ENCODE measurements at regions not wholly inside any gene's neighbourhood (a gene's known extent, or its start where the extent isn't known, plus 50 kb on each side); places are given as distances from the start of the nearest gene placed in this dataset.

DNA sequence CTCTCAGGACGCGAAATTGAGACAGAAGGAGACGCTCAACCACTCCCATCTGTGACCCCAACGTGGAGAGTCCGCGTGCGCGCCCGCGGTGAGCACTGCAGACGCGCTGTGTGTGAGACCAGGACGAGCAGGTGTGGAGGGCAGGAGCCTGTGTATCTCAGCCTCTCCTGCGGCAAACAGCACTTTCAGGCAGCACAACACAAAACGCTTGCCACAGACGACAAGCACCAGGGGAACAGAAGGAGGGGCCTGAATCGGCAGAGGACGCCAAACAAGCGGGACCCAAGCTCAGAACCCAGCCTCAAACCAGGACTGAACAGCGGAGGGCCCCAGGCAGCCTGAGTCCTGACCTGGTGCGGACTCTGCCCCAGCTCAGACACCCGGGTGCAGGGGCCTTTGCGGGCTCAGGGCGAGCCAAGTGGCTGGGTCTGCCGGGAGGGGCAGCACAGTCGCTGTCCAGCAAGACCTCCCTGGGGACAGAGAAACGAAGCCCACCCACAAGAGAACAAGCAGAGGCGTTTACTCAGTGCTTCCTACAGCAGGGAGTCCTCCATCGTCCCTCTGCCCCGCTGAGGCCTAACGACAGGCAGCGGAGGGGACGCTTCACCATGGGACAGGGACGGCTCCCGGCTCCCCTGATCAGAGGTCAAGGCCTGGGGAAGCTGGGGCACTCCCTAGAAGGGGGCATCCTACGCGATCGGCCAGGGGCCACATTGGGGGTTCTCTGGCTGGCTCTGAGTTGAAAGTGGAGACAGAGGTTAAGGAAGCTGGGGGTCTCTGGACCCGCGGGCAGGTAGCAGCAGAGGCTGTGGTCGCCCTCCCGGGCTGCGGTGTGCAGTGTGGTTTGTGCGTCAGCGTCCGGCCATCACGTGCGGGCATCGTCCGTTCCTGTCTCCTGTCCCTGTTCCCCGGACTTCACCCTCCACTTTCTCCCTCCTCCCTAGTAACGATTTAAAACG lies 560.8 kb downstream of the BRD1 start:
- DNase-seq: no peak

DNA sequence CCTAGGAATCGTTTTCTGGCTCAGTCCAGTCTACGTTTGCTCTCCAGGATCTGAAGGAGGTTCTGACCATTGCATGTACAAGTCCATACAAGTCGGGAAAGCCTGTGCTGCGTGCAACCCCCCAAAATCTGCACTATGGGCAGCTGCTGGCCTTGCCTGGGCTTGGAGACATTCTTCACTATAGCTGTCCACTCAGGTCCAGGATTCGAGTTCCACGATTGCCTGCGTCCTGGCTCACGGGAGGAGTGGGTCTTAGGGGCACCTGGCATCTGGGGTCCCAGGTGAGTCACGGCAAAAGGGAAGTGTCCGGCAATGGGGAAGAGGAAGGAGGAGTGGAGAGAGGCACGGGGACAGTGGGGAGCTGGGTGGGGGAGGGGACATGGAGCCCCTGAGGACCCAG lies 563.0 kb downstream of the BRD1 start:
- no peak for DNase-seq

DNA sequence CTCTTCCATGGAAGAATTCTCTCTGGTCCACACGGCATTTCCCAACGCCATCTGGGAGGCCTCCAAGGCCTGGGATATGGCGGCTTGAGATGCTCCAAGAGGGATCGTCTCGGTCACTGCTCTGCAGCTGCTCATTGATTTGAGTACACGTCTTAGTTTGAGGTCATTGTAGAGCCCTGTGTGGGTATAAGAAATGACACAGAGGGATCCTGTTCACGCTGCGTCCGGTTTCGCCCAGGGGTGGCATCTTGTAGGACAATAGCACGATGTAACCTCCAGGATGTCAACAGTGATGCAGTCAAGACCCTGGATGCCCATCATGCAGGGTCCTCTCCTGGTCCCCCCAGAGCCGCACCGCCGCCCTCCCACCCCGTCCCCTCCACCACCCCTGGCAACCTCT lies 564.6 kb downstream of the BRD1 start:
- no peak for DNase-seq

DNA sequence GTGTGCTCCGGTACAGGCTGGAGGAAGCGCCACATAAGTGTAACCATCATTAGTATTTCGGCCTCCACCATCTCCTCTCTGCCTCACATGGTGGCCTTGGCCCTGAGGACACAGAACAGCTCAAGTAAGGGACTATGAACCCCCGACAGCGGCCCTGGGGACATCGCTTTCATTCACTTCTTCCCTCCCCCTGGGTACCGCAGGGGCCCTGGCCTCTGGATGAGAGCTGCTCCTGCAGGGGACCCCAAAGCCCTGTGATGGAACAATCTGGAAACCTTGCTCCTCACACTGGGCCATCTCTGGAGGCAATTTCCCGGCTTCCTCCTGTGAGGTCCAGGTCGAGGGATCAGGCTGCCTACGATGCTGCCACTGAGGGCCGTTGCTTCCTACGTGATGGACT lies 565.5 kb downstream of the BRD1 start:
- no peak for DNase-seq

DNA sequence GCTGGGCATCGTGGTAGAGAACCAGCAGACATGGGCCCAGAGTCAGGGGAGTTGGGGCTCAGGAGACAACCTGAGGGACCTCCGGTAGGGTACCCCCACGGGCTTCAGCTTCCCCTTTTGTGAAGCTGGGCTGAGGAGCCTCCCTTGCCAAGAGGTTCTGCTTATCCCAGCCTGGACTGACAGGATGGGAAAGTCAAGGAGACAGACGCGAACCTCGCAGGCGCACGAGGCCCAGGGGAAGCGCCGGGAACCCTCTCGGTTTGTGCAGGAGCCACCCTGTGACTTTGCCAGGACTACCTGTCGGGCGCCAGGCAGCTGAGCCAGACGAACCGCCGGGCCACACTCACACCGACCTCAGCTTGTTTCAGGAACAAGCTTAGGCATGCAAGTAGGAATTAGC lies 566.1 kb downstream of the BRD1 start:
- DNase-seq: no peak

DNA sequence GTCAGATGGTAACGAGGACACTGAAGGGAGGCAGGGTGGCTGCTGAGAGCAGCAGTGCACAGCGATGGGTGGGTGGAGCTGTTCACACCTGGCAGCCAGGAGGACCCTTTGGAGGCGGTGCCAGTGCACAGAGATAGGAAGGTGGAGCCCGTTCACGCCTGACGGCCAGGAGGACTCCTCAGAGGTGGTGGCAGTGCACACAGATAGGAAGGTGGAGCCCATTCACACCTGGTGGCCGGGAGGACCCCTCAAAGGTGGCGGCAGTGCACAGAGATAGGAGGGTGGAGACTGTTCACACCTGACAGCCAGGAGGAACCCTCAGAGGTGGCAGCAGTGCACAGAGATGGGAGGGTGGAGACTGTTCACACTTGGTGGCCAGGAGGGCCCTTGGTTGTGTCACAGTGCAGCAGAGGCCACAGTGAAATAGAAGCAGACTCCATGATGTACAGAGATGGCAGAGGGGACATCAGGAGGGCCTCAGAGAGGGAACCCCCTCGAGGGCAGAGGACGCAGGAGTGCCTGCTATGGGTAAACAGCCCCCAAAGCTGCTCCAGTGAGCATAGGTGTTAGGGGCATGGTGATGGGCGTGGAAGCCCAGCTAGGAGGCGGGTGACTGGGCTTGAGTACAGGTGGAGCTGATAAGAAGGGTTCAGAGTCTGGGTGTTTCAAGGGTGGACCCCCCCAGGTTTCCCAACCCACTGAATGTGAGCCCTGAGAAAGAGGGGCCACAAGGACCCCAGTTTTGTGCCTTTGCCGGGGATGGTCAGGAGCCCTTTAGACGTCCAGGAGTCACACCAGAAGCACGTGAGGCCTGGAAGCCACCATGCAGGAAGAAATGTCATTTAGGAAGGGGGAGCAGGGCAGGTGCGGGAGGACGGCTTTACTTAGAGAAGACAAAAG lies 566.7 kb downstream of the BRD1 start:
- no peak for DNase-seq

DNA sequence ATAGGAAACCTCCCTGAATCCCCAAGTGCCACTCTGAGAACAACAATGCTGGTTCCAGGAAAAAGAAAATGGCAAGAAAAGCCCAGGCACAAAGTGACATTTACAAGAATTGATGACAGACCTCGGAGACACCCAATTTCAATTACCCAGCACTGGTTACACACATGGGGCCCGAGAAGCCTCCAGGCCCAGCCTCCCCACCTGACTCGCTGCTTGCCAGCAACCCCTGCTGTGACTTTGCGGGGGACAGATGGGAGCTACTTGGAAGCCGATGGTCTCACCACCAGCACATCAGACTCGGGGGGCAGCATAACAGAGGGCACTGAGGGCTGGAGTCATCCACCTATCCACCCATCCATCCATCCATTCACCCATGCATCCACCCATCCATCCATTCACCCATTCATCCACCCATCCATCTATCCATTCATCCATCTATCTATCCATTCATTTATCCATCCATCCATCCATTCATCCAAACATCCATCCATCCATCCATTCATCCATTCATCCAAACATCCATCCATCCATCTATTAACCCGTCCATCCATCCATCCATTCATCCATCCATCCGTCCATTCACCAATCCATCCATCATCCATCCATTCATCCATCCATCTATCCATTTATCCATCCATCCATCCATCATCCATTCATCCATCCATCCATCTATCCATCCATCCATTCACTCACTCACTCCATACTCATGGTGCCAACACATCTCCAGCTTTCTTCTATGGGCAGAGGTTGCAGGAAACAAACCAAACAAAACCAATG lies 567.6 kb downstream of the BRD1 start:
- DNase-seq: no peak

DNA sequence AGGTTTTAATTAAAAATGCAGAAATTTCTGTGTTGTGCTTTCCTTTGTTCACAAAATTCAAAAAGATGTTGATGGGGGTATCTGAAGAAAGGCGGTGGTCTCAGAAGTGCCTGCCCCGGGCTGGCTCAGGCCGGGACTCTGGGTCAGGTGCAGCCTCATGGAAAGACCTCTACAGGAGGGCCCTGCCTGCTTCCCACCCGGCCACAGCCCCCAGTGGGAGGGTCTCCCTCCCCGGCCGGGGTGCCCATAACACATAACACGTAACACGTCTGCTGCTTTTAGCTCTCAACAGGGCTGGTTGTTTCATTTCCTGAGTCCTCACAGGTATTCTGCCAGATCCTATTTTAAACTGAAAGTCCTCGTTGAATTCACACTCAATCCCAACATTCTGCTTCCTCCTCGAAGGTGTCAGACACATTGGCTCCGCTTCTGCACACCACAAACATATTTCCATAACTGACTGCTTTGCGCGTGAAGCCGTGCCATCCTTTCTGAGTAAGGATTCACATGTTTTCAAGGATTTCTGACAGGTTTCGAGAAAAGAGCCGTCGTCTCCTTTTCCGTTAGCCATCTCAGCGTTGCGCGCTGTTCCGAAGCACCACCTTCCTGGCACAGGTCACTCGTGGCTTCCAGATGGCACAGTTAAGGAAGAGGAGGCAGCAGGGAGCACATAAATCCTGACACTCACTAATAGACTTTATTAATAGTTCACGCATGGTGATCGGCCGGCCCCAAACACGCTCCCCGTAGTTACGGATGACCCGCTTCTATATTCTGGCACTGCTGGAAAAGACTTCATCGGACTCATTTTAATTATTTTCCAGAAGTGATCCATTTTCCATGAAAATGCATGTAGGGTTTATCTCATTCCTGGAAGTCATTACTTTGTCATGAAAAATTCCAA lies 569.3 kb downstream of the BRD1 start:
- DNase-seq: no peak

DNA sequence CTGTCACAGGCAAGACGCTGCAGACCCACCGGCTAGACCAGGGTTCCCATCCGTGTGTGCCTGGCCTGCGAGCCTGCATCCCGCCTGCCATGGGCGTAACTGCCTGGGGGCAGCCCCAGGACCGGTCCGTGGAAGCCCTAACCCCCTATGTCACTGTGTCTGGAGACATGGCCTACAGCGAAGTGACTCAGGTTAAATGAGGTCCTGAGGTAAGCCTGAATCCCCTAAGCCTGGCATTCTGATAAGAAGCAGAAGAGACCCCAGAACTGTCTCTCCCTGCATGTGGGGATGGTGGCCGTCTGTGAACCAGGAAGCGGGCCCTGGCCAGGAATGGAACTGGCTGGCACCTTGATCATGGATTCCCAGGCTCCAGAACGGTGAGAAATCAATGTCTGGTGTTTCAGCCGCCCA lies 570.1 kb downstream of the BRD1 start:
- no peak for DNase-seq

DNA sequence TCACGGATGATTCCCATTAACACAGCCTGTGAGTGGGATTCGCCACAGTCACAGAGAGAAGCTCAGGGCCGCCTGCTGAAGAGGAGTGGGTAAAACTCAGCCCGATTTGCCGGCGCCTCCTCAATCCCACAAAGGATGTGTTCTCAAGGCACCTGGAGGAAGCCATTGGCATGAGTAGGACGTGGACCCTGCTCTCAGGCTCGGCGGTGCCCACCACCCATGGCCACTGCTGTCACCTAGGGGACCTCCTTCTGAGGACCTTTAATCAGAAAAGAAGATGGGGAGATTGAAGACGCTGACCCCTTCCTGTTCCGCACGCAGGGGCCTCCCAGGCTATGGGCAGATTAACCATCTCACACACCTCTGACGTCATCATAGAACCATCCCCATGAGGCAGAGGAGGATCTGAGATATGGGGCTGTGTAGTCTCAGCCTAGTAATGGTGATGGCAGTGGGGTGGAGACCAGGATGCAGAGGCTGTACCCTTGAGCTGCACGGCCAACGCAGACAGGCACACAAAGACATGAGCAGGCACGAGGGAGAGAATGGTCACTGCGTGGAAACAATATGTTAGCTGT lies 571.8 kb downstream of the BRD1 start:
- DNase-seq: no peak

DNA sequence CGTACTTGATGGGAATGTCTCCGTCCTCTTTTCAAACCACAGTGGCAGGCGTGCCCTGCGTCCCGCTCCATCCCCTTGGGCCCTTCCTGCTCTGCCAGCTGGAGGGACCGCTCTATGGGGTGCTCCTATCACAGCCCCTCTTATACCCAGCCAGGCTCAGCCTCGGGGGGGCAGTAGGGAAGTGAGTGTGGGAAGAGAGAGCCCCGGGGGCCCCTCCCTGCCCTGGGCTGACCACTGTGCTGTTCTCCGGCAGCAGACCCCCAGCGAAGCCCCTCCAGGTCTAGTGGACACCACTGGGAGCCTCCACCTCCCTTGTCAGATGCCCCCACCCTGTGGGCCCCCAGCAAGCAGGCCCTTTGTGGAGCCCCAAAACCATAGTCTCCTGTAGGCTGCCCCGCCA lies 572.5 kb downstream of the BRD1 start:
- no peak for DNase-seq

DNA sequence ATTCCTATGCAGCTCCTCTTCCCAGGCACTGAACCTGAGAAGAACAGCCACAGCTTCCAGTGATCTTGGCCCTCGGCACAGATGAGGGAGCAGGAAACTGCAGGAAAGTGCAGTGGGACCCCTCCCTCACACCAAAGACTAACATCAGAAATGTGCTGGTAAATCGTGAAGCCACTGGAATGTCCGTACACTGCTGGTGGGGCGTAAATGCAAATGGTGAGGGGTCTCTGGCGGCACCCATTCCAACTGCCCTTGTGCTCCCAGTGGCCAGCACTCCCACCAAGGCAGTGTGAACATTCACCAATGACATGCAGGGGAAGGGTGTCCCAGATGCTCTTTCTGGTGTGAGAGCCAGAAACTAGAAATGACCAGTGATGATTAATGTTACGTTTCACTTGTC lies 574.0 kb downstream of the BRD1 start:
- no peak for DNase-seq

DNA sequence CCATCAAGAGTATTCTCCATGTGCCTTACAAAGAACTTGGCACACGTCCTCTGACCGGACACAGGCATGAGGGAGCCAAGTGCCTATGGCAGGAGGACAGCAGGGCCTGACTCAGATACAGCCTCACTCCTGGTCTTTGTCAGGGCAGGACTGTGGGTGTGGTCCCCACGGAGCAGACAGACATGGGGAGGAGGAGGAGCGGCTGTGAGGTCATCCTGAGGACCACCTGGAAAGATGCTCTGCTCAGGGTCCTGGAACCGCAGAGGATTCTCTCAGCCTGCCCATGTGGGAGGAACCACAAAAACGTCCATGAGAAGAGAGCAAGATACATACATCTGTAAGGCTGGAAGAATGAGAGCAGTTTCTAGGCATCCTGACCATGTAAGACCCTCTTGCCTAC lies 576.3 kb downstream of the BRD1 start:
- no peak for DNase-seq

DNA sequence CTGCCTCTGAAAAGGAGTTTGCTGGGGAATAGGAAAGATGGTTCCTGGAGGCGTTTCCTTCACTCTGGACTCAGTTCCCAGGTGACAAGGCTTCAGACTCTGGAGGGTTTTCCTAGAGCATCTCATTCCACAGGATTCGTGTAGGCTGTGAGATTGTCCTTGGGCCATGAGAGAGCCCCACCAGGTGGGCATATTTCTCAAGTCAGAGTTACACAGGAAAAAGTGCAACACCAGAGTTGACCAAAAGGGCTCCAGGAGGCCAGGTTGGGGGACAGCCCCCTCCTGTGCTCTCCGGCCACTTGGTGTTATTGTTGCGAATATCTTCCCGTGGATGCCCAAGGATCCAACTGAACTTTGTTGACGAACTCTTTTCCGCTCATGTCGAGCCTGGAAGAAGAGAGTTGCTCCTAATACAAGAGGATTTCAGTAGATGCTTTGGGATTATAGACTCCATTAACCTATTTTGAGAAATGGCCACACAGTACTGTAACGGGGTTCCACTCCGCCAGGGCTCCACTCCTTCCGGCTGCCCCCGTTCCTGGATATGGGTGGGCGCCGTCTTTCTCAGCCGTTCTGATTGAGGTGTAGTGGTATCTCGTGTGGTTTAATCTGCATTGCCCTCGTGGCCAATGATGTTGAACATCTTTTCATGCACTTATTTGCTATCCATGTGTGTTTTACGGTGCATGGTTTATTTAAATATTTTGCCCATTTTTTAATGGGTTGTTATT lies 580.3 kb downstream of the BRD1 start:
- DNase-seq: no peak

DNA sequence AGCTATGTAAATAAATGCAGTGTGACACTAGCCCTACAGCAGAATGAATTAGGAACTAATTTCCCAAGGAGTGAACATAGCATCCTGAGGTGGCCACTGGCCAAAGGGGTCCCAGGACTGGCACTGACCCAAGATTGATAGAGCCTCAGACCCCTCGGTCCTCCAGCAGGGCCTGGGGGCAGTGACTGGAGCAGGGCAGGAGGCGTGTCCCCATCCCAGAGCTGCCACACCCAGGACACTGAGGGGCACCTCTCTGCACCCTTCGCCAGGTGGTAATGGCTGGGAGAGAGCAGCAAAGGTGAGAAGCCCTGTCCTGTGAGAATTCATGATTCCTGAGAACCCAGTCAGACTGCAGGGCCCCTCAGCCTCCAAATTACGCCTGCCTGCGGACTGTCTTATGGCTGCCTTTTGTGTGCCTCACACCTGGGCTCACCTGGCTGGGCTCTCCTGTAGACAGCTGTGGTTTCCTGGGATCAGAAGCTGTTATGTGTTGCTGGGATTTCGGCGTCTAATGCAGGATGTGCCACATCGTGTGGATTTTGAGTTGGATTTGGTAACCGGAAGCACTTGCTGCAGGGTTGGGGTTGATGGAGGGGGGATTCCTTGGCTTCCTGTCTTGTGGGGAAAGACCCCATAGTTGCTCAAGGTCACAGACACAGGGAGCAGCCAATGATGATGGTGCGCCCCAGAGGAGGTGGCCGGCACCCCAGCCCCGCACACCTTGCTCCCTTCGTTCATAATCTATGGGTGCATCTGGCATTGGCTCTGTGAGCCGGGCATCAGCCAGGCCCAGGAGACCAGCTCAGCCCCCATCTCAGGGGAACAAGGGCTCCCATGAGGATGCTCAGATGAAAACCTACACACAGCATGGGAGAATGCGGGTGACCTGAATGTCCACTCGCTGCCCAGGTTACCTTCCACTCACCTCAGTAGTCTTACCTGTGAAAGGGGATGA lies 582.9 kb downstream of the BRD1 start:
- DNase-seq: no peak

DNA sequence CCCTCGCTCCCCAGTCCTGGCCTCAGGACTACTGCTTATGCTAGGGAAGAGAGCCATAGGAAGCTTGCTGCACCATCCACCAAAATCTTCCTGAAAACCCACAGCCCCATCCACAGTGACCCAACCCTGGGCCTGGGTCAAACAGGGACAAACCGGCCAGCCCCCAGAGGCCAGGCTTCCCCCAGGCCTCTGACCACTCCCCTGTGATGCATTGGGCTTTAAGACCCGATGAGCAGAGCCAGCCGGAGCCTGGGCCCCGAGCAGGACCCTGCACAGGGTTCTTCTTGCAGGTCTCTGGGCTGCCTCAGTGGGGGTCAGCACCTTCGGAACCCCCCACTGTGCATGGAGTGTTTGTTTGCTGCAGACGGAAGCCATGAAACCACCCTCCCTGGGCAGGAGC lies 583.7 kb downstream of the BRD1 start:
- DNase-seq: no peak

DNA sequence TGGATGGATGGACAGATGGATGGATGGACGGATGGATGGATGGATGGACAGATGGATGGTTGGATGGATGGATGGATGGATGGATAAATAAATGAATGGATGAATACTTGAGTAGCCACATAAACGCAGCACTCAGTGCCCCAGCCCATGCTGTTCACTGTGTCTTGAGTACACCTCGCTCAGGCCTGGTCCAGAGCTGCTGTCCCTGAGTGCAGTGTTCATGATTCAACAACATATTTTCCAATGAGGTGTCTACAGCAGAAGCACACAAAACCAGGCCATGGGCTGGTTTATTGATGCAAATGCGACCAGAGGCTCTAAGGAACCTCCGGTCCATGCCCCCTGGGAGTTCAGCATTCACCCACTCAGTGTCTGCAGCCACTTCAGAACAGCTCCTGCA lies 584.3 kb downstream of the BRD1 start:
- DNase-seq: no peak

DNA sequence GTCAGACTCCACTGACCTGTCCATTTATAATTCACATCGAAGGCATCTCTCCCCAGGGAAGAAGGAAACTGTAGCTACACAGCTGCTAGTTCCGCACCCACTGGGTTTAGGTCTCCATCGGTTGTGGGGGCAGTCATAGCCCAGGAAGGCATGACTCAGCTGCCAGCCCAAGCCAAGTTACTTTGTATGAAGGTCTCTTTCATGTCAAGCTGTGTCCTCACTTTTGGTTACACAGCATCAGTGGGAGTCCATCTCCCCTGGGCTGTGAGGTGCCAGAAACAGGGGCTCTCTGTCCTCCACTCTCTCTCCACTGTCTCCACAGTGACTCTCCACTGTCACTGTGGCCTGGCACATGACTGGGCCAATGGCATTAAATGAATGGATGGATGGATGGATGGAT lies 585.2 kb downstream of the BRD1 start:
- no peak for DNase-seq

DNA sequence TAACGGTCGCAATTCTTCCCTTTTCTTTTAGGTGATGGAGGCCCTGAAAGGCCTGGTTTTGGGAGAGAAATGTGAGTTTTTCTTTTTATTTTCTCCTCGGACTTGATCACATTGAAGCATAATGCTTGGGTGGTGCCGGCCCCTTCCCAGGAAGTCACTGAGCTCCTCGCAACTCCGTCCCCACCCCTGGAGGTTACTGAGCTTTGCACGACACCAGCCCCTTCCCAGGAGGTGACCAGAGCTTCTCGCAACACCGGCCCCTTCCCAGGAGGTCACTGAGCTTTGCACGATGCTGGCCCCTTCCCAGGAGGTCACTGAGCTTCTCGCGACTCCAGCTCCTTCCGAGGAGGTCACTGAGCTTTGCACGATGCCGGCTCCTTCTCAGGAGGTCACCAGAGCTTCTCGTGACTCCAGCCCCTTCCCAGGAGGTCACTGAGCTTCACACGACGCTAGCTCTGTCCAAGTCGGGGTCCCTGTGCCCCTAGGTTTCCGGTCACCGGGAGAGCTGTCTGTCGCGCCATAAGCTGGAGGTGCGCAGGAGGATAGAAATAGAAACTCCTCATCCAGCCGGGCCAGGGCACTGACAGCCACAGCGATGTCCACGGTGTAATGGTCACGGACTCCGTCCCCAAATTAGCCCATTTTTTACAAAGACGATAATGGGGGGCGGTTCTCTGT lies 586.4 kb downstream of the BRD1 start:
- no peak for DNase-seq

Measured in femur (tissue), 1 donor.